ENCODE measurements at regions not wholly inside any gene's neighbourhood (a gene's known extent, or its start where the extent isn't known, plus 50 kb on each side); places are given as distances from the start of the nearest gene placed in this dataset.

DNA sequence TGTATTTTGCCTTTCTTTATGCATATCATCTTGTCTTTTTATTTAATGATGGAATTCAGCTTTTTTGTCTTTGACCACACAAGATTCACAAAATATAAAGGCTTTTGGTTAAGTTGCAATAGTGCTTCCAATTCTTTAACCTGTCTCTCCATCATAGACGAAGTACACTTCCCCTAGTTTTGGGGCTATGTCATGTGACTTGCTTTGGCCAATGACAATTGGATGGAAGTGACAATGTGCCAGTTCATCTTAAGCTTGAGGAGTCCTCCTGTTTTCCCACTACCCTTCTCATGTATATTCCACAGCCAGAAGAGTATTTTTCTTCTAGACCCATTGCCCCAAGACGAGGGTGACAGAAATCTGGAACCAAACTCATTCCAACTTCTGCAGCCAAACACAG, 419.6 kb upstream of the BRINP3 start:
- H3K4me1 ChIP-seq (ENCODE audit: low read depth) = no peaks in the 10 kb centered on the region
- H3K36me3 ChIP-seq (ENCODE audit: low read depth) = no peaks in the 10 kb centered on the region
- DNase-seq = no peak
- intact Hi-C loops (cut with DNase I, micrococcal nuclease) = no loop called here
- ATAC-seq = no peak
- no peaks in the 10 kb centered on the region for H3K9me3 ChIP-seq
- TF ChIP-seq, protein P1, sequence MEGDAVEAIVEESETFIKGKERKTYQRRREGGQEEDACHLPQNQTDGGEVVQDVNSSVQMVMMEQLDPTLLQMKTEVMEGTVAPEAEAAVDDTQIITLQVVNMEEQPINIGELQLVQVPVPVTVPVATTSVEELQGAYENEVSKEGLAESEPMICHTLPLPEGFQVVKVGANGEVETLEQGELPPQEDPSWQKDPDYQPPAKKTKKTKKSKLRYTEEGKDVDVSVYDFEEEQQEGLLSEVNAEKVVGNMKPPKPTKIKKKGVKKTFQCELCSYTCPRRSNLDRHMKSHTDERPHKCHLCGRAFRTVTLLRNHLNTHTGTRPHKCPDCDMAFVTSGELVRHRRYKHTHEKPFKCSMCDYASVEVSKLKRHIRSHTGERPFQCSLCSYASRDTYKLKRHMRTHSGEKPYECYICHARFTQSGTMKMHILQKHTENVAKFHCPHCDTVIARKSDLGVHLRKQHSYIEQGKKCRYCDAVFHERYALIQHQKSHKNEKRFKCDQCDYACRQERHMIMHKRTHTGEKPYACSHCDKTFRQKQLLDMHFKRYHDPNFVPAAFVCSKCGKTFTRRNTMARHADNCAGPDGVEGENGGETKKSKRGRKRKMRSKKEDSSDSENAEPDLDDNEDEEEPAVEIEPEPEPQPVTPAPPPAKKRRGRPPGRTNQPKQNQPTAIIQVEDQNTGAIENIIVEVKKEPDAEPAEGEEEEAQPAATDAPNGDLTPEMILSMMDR (IDR thresholded peaks at IDR 0.05) = no peak
- H3K4me3 ChIP-seq = no peak overlapping the region

DNA sequence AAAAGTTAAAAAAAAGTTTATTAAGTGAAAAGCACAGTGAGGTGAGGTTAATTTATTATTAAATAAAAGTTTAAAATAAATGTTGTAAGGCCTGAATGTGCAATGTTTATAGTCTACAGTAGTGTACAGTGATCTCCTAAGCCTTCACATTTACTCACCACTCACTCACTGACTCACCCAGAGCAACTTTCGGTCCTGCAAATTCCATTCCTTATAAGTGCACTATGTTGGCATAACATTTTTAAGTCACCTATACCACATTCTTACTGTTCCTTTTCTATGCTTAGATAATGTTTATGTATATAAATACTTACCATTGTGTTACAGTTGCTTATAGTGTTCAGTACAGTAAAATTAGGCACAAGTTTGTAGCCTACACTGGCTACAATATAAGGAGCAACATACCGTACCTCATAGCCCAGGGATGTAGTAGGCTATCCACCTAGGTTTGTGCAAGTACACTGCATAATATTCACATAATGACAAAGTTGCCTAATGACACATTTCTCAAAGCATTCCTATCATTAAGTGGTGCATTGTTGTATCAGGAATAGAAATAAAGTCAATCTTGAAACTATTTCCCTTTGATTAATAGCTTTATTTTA, 426.5 kb upstream of the BRINP3 start:
- Histone ChIP-seq H3K9me3 (no peaks in the 10 kb centered on the region), H3K36me3 (ENCODE audit: low read depth) (no peaks in the 10 kb centered on the region), H3K4me1 (ENCODE audit: low read depth) (no peaks in the 10 kb centered on the region), H3K4me3 (no peak overlapping the region)
- no peak for ATAC-seq
- TF ChIP-seq, protein P1 (IDR thresholded peaks at IDR 0.05) = no peak
- intact Hi-C loops (cut with DNase I, micrococcal nuclease) = no loop called here
- DNase-seq = no peak

DNA sequence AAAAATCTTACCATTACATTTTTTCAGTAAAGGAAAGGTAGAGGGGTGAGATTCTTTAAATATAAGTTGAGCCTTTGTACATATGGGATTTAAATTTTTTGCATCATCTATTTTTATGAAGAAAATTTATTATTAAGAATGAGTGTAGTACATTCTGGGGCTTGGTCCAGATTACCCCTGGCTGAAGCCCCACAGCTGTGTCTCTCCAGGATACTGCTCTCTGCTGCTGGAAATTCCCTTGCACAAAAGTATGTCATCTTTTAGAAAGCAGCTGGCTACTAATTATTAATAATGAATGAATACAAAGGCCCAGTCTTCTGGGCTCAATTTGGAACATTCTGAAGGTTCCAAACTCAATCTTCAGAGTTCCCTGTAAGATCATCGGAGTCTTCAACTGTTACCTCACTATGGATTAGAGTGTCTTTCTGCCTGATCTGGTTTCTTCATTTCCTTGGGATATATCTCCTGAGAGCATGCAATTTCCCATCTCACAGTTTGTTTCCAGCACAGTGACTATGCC, 428.6 kb upstream of the BRINP3 start:
- H3K4me3 ChIP-seq = no peak overlapping the region
- DNase-seq (no peak), ATAC-seq (no peak)
- TF ChIP-seq, protein P1 (IDR thresholded peaks at IDR 0.05) = no peak
- intact Hi-C loops (cut with DNase I, micrococcal nuclease) = no loop called here
- H3K9me3 ChIP-seq = no peaks in the 10 kb centered on the region
- no peaks in the 10 kb centered on the region for H3K4me1 ChIP-seq (ENCODE audit: low read depth)
- no peaks in the 10 kb centered on the region for H3K36me3 ChIP-seq (ENCODE audit: low read depth)

DNA sequence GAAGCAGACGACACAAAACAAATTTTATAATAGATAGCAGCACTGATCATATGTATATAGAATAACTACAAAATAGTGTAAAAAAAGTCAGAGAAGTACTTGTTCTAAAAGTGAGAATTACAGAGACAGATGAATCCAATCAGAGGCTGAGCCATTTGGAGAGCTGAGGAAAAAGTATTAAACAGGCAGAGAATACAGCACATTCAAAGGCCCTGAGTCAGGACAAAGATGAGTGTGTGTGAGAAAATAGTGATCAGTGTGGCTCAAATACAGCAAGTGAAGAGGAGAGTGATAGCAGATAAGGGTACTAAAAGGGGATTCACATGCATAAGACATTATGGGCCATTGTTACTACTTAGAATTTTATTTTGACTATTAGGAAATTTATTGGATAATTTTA, 430.6 kb upstream of the BRINP3 start:
- ATAC-seq (no peak), DNase-seq (no peak)
- Histone ChIP-seq H3K4me1 (ENCODE audit: low read depth) (no peaks in the 10 kb centered on the region), H3K36me3 (ENCODE audit: low read depth) (no peaks in the 10 kb centered on the region), H3K4me3 (no peak overlapping the region), H3K9me3 (no peaks in the 10 kb centered on the region)
- TF ChIP-seq, protein P1 (IDR thresholded peaks at IDR 0.05) = no peak
- intact Hi-C loops (cut with DNase I, micrococcal nuclease) = no loop called here

DNA sequence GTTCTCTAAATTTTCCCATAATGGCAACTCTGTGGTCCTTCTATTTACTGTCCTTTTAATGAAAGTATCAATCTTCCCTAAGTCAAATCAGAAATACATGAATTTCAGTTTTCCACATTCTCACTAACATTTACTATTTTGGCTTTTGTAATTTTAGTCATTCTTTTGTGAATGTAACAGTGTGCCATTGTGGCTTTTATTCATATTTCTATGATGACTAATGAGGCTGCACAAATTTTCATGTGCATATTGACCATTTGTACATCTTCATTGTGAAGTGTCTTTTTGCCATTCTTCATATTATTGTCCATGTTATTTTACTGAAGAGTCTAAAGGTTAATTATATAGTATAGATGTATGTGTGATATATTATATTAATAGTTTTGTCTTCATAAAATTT, 431.0 kb upstream of the BRINP3 start:
- DNase-seq (no peak), ATAC-seq (no peak)
- H3K4me1 ChIP-seq (ENCODE audit: low read depth) = no peaks in the 10 kb centered on the region
- intact Hi-C loops (cut with DNase I, micrococcal nuclease) = no loop called here
- no peak overlapping the region for H3K4me3 ChIP-seq
- TF ChIP-seq, protein P1 (IDR thresholded peaks at IDR 0.05) = no peak
- H3K9me3 ChIP-seq = no peaks in the 10 kb centered on the region
- no peaks in the 10 kb centered on the region for H3K36me3 ChIP-seq (ENCODE audit: low read depth)

DNA sequence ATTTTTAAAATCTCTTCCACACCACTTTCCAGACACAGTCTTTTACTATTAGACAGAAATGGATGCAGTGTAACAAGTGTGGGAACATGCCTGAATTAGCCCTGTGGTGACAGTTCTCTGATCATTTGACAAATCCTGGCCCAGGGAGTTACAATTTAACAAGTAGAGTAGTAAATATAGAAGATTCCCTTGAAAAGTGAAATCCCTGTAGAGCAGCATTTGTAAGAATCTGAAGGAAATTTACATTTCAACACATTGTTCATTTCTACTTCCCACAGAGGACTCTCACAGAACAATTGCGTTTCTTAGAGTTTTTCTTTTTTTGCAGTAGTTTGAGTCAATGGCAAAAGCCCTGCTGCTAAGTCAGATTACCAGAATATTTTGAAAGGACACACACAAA, 458.3 kb upstream of the BRINP3 start:
- ATAC-seq = no peak
- H3K9me3 ChIP-seq = no peaks in the 10 kb centered on the region
- intact Hi-C loops (cut with DNase I, micrococcal nuclease) = no loop called here
- TF ChIP-seq, protein P1 (IDR thresholded peaks at IDR 0.05) = no peak
- no peak for DNase-seq
- H3K4me1 ChIP-seq (ENCODE audit: low read depth) = no peaks in the 10 kb centered on the region
- no peaks in the 10 kb centered on the region for H3K36me3 ChIP-seq (ENCODE audit: low read depth)
- H3K4me3 ChIP-seq = no peak overlapping the region
